GM12878 (cell line): ENCODE measurements at regions not wholly inside any gene's neighbourhood (a gene's known extent, or its start where the extent isn't known, plus 50 kb on each side); places are given as distances from the start of the nearest gene placed in this dataset.

Experiments
- ATAC-seq: fragments of 200-7000 bp; cut with Tn5 transposase; 3 replicates; pipeline ENCODE4 v1.9.1; 2020; ENCODE audit warnings: mild to moderate bottlenecking, moderate library complexity
- BruUV-seq: library from RNA; stranded (reverse); fragments of 400-500 nt; replicated peaks from 2 replicates; lab custom pipeline; 2021; lab: Mats Ljungman, UMichigan
- CTCF ChIA-PET: fragments of 300-600 bp; sonication (Branson Sonifier 250); formaldehyde crosslinking; extraction: SDS; loops from one replicate; lab custom pipeline; 2021; ENCODE audit warnings: inconsistent platforms; lab: Yijun Ruan, JAX
- POLR2A ChIA-PET: fragments of 350-600 bp; formaldehyde crosslinking; extraction: SDS; loops from one replicate; lab custom pipeline; 2021; ENCODE audit warnings: inconsistent platforms; lab: Charles Lee
- RAD21 ChIA-PET: fragments of 300-600 bp; sonication (Branson Sonifier 250); formaldehyde crosslinking; loops from one replicate; lab custom pipeline; 2023; ENCODE audit warnings: antibody characterized with exemption; ENCODE audit not compliant: unreplicated experiment; lab: Charles Lee
- SMC1A ChIA-PET: fragments of 300-600 bp; sonication (Branson Sonifier 250); formaldehyde crosslinking; loops from one replicate; lab custom pipeline; 2023; ENCODE audit not compliant: unreplicated experiment, uncharacterized antibody; lab: Charles Lee
- DNase-seq: peaks from one replicate; pipeline ENCODE4 v3.0.0-alpha.2; 2011; ENCODE audit warnings: low read depth, low spot score
- FAIRE-seq: peaks from 3 replicates; lab custom pipeline; 2011; peaks lifted over from hg19 to GRCh38; lab: Jason Lieb, UNC
- H2AFZ ChIP-seq: 2 replicates; pipeline ENCODE4 v1.6.0; 2011; ENCODE audit warnings: low read depth, low read length, control low read depth; ENCODE audit not compliant: control insufficient read depth
- H3K27ac ChIP-seq: 2 replicates; pipeline ENCODE4 v1.5.1; 2011; ENCODE audit warnings: control low read depth; ENCODE audit not compliant: control insufficient read depth, insufficient read depth
- H3K27me3 ChIP-seq, 2 experiments: replicated peaks in 1 of 2; 2 replicates each; pipeline versions ENCODE4 v1.6.0 to v1.6.1; 2011; ENCODE audit warnings: low read length in 1 of 2; ENCODE audit not compliant: control insufficient read depth in 2 of 2, insufficient read depth in 2 of 2
- H3K36me3 ChIP-seq, 2 experiments: 2 replicates each; pipeline ENCODE4 v1.5.1; 2011; ENCODE audit warnings: low read length in 1 of 2; ENCODE audit not compliant: control insufficient read depth in 2 of 2, insufficient read depth in 2 of 2
- H3K4me1 ChIP-seq: 2 replicates; pipeline ENCODE4 v1.6.1; 2011; ENCODE audit warnings: mild to moderate bottlenecking, low read length, moderate library complexity, mixed read lengths; ENCODE audit not compliant: control insufficient read depth, insufficient read depth
- H3K4me2 ChIP-seq: 2 replicates; pipeline ENCODE4 v1.6.0; 2011; ENCODE audit warnings: control low read depth; ENCODE audit not compliant: control insufficient read depth, insufficient read depth
- H3K4me3 ChIP-seq: fragments of 200-600 bp; sonication (generic); 2 replicates; pipeline ENCODE4 v1.5.1; 2016
- H3K79me2 ChIP-seq: 2 replicates; pipeline ENCODE4 v1.6.0; 2011; ENCODE audit warnings: low read length; ENCODE audit not compliant: control insufficient read depth, insufficient read depth
- H3K9ac ChIP-seq: 2 replicates; pipeline ENCODE4 v1.8.0; 2011; ENCODE audit warnings: low read length, control low read depth, mixed read lengths; ENCODE audit not compliant: control insufficient read depth, insufficient read depth
- H3K9me3 ChIP-seq: replicated peaks from 3 replicates; pipeline ENCODE4 v1.5.1; 2011; ENCODE audit warnings: mild to moderate bottlenecking, low read length; ENCODE audit not compliant: control insufficient read depth, insufficient read depth
- H4K20me1 ChIP-seq: 2 replicates; pipeline ENCODE4 v1.6.0; 2011; ENCODE audit not compliant: control insufficient read depth, insufficient read depth
- BRCA1 ChIP-seq: IDR thresholded peaks from 2 replicates; pipeline ENCODE4 v1.6.1; 2011; ENCODE audit warnings: low read depth, low read length, improper control_type of control experiment
- CREM ChIP-seq: IDR thresholded peaks from 2 replicates; pipeline ENCODE4 v1.6.1; 2014; ENCODE audit warnings: antibody characterized with exemption, low read depth
- EGR1 ChIP-seq, 2 experiments: IDR thresholded peaks; 1 replicate in 1 of 2; 2 replicates in 1 of 2; pipeline ENCODE4 v1.6.1; 2011 to 2012; ENCODE audit warnings: low read depth in 2 of 2, low read length in 2 of 2, borderline replicate concordance in 1 of 2, mild to moderate bottlenecking in 1 of 2, moderate library complexity in 1 of 2
- HDGF ChIP-seq: fragments of 450-650 bp; IDR thresholded peaks from 2 replicates; pipeline ENCODE4 v1.6.1; 2016; ENCODE audit warnings: antibody characterized with exemption
- KLF5 ChIP-seq: fragments of 450-650 bp; IDR thresholded peaks from 2 replicates; pipeline ENCODE4 v1.6.1; 2014; ENCODE audit warnings: mild to moderate bottlenecking; ENCODE audit not compliant: partially characterized antibody
- MYB ChIP-seq: fragments of 150-350 bp; IDR thresholded peaks from 2 replicates; pipeline ENCODE4 v1.6.1; 2014; ENCODE audit warnings: mild to moderate bottlenecking, low read depth, low read length, borderline replicate concordance
- RAD51 ChIP-seq: fragments of 450-650 bp; IDR thresholded peaks from 2 replicates; pipeline ENCODE4 v1.6.1; 2016; ENCODE audit warnings: moderate library complexity, mild to moderate bottlenecking, inconsistent platforms
- RBBP5 ChIP-seq: fragments of 200-600 bp; sonication (generic); conservative IDR thresholded peaks from 2 replicates; pipeline ENCODE4 v1.6.1; 2016
- SMAD5 ChIP-seq: IDR thresholded peaks from 2 replicates; pipeline ENCODE4 v1.6.1; 2016; ENCODE audit warnings: antibody characterized with exemption, low read depth
- SUPT20H ChIP-seq: IDR thresholded peaks from 2 replicates; pipeline ENCODE4 v1.6.1; 2011; ENCODE audit warnings: low read depth, mild to moderate bottlenecking, low read length, moderate library complexity, borderline replicate concordance; ENCODE audit not compliant: control insufficient read depth
- TCF7 ChIP-seq: IDR thresholded peaks from 2 replicates; pipeline ENCODE4 v1.6.1; 2014; ENCODE audit warnings: antibody characterized with exemption, borderline replicate concordance
- ZNF207 ChIP-seq: fragments of 450-650 bp; IDR thresholded peaks from 2 replicates; pipeline ENCODE4 v1.6.1; 2014; ENCODE audit warnings: antibody characterized with exemption, mild to moderate bottlenecking, borderline replicate concordance
- ZNF217 ChIP-seq: fragments of 450-650 bp; IDR thresholded peaks from 2 replicates; pipeline ENCODE4 v1.6.1; 2017; ENCODE audit warnings: antibody characterized with exemption, mild to moderate bottlenecking
- WGBS: methylation state at CpG from one replicate; pipeline ENCODE4 v1.1.6; 2016; ENCODE audit warnings: low lambda C conversion rate; ENCODE audit not compliant: insufficient replicate concordance, insufficient coverage; ENCODE audit errors: missing lambda C conversion rate; 5-methylcytosine and 5-hydroxymethylcytosine counted together
- in situ Hi-C: fragments of 300-500 bp; cut with MboI; formaldehyde crosslinking; loops from 9 replicates; pipeline ENCODE4 v1.14.3; 2018; ENCODE audit warnings: mixed read lengths
- intact Hi-C: fragments of 100-400 bp; cut with micrococcal nuclease; formaldehyde crosslinking; loops from one replicate; pipeline ENCODE4 v1.14.2; 2022; ENCODE audit not compliant: unreplicated experiment
- TF ChIP-seq, protein P1 (sequence below): fragments of 450-650 bp; IDR thresholded peaks from 2 replicates; pipeline ENCODE4 v1.6.1; 2016; ENCODE audit warnings: mild to moderate bottlenecking
- TF ChIP-seq, protein P2 (sequence below): IDR thresholded peaks from 2 replicates; pipeline ENCODE4 v1.6.1; 2012; ENCODE audit warnings: low read depth, low read length, improper control_type of control experiment

GRCh38 chr2:15761910-15762309, 170.2 kb downstream of the DDX1 start:
- CTCF ChIA-PET, result no interaction called here

More at GRCh38 chr2:15761910-15762309, 170.2 kb downstream of the DDX1 start:
- no peaks in the 10 kb centered on the region for H3K79me2 ChIP-seq
- TF ChIP-seq SUPT20H (no peak), ZNF207 (no peak), KLF5 (no peak), ZNF217 (no peak), EGR1 (IDR thresholded peaks at IDR 0.05; ENCODE audit: borderline replicate concordance in 1 of 2, low read depth in 2 of 2, low read length in 2 of 2) (no peak), TCF7 (no peak), CREM (no peak), SMAD5 (no peak), RBBP5 (no peak), MYB (no peak), RAD51 (no peak), BRCA1 (no peak), HDGF (no peak)
- TF ChIP-seq, protein P1, sequence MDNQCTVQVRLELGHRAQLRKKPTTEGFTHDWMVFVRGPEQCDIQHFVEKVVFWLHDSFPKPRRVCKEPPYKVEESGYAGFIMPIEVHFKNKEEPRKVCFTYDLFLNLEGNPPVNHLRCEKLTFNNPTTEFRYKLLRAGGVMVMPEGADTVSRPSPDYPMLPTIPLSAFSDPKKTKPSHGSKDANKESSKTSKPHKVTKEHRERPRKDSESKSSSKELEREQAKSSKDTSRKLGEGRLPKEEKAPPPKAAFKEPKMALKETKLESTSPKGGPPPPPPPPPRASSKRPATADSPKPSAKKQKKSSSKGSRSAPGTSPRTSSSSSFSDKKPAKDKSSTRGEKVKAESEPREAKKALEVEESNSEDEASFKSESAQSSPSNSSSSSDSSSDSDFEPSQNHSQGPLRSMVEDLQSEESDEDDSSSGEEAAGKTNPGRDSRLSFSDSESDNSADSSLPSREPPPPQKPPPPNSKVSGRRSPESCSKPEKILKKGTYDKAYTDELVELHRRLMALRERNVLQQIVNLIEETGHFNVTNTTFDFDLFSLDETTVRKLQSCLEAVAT, result no peak
- TF ChIP-seq, protein P2, sequence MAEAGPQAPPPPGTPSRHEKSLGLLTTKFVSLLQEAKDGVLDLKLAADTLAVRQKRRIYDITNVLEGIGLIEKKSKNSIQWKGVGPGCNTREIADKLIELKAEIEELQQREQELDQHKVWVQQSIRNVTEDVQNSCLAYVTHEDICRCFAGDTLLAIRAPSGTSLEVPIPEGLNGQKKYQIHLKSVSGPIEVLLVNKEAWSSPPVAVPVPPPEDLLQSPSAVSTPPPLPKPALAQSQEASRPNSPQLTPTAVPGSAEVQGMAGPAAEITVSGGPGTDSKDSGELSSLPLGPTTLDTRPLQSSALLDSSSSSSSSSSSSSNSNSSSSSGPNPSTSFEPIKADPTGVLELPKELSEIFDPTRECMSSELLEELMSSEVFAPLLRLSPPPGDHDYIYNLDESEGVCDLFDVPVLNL, result no peak
- H3K27ac ChIP-seq, result no peak overlapping the region
- H3K4me2 ChIP-seq, result no peak overlapping the region
- H3K4me3 ChIP-seq, result no peak overlapping the region
- no peaks in the 10 kb centered on the region for H3K4me1 ChIP-seq
- no peaks in the 10 kb centered on the region for H3K9me3 ChIP-seq
- no peak overlapping the region for H3K9ac ChIP-seq
- intact Hi-C loops (no loop called here), in situ Hi-C loops (no loop called here)
- no peaks in the 10 kb centered on the region for H4K20me1 ChIP-seq
- peaks cover under 1 to 1% of the 10 kb centered on the region in 2 experiments; a peak in 2 of 4 replicates for H3K27me3 ChIP-seq
- FAIRE-seq (no peak), ATAC-seq (no peak), DNase-seq (no peak)
- ChIA-PET RAD21 (no interaction called here), POLR2A (no interaction called here), SMC1A (no interaction called here)
- H3K36me3 ChIP-seq, result no peaks in the 10 kb centered on the region
- H2AFZ ChIP-seq, result no peak overlapping the region
- BruUV-seq, result no TSS peak
- 24% methylated on average over 3 of the region's 3 CpGs for WGBS
